ENCODE measurements at regions not wholly inside any gene's neighbourhood (a gene's known extent, or its start where the extent isn't known, plus 50 kb on each side); places are given as distances from the start of the nearest gene placed in this dataset.

DNA sequence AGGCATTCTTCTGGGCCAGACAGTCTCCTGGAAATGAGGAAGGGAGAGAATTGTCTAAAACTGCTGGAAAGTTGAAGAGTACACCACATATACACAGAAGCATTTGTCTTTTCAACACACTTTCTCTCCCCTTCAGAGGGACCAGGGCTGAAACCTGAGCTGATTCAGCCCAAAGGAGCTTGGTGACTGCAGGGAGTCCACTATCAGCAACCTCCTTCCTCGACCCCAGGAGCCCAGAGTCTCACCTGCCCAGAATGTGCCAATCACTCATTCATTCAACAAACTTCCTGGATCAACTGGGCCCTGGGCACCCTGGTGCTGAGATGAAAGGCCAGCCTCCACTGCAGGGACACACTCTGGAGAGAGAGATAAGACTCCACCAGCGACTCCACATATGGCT, 128.9 kb upstream of the VSTM2B start (continued):
- TF ChIP-seq, protein P1, sequence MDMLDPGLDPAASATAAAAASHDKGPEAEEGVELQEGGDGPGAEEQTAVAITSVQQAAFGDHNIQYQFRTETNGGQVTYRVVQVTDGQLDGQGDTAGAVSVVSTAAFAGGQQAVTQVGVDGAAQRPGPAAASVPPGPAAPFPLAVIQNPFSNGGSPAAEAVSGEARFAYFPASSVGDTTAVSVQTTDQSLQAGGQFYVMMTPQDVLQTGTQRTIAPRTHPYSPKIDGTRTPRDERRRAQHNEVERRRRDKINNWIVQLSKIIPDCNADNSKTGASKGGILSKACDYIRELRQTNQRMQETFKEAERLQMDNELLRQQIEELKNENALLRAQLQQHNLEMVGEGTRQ (IDR thresholded peaks at IDR 0.05; ENCODE audit: borderline replicate concordance, low read depth, low read length) = no peak

DNA sequence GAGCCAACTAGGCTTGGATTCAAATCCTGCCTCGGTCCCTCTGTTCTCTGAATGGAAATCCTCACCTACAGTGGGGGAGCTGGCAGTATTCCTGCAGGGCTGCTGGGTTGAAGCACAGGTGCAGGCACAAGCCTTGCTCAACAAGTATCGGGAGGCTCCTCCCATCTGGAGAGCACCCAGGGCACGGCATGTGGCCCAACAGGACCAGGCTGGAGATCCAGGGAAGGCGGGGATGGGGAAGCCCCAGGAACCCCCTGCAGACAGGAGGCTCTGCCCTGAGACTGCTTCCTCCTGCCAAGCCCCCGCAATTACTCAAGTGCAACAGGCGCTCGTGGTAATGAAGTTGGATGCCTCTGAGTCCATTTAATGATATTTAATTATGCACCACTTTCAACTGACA, 128.0 kb upstream of the VSTM2B start:
- Histone ChIP-seq H2AFZ (ENCODE audit: low read depth) (no peak overlapping the region), H3K36me3 (replicated peaks in 1 of 2; ENCODE audit: control insufficient read depth in 1 of 2, insufficient read depth in 2 of 2, low read length in 1 of 2) (no peaks in the 10 kb centered on the region), H3K4me2 (no peak overlapping the region), H3K4me1 (ENCODE audit: control insufficient read depth in 1 of 2, insufficient read depth in 2 of 2, low read depth in 1 of 2, low read length in 1 of 2) (no peaks in the 10 kb centered on the region; a peak in 1 of 4 replicates), H4K20me1 (ENCODE audit: insufficient read depth) (no peaks in the 10 kb centered on the region), H3K79me2 (ENCODE audit: insufficient read depth) (no peaks in the 10 kb centered on the region), H3K27me3 (ENCODE audit: insufficient read depth) (peaks cover 18% of the 10 kb centered on the region), H3K9ac (no peak overlapping the region), H3K9me2 (no peaks in the 10 kb centered on the region), H3F3A (replicated peaks; ENCODE audit: insufficient read depth) (no peaks in the 10 kb centered on the region), H3K27ac (ENCODE audit: low read depth in 2 of 2, low read length in 1 of 2) (no peak overlapping the region), H3K4me3 (ENCODE audit: low read depth in 2 of 2, low read length in 1 of 2) (no peak overlapping the region), H3K9me3 (no peaks in the 10 kb centered on the region)
- TF ChIP-seq FOSL2 (IDR thresholded peaks at IDR 0.05; ENCODE audit: borderline replicate concordance, low read depth) (no peak), ELF1 (IDR thresholded peaks at IDR 0.05) (no peak), EP300 (IDR thresholded peaks at IDR 0.05; ENCODE audit: borderline replicate concordance in 1 of 2, low read depth in 1 of 2, low read length in 1 of 2) (no peak), FOXJ3 (CRISPR knock-in tag; IDR thresholded peaks at IDR 0.05) (no peak), RCOR1 (IDR thresholded peaks at IDR 0.05; ENCODE audit: low read length) (no peak), FOXM1 (IDR thresholded peaks at IDR 0.05; ENCODE audit: low read depth) (no peak), POLR2AphosphoS5 (IDR thresholded peaks at IDR 0.05; ENCODE audit: low read depth, low read length) (no peak), EZH2phosphoT487 (IDR thresholded peaks at IDR 0.05; ENCODE audit: borderline replicate concordance, low read depth) (no peak)
- TF ChIP-seq, protein P2, sequence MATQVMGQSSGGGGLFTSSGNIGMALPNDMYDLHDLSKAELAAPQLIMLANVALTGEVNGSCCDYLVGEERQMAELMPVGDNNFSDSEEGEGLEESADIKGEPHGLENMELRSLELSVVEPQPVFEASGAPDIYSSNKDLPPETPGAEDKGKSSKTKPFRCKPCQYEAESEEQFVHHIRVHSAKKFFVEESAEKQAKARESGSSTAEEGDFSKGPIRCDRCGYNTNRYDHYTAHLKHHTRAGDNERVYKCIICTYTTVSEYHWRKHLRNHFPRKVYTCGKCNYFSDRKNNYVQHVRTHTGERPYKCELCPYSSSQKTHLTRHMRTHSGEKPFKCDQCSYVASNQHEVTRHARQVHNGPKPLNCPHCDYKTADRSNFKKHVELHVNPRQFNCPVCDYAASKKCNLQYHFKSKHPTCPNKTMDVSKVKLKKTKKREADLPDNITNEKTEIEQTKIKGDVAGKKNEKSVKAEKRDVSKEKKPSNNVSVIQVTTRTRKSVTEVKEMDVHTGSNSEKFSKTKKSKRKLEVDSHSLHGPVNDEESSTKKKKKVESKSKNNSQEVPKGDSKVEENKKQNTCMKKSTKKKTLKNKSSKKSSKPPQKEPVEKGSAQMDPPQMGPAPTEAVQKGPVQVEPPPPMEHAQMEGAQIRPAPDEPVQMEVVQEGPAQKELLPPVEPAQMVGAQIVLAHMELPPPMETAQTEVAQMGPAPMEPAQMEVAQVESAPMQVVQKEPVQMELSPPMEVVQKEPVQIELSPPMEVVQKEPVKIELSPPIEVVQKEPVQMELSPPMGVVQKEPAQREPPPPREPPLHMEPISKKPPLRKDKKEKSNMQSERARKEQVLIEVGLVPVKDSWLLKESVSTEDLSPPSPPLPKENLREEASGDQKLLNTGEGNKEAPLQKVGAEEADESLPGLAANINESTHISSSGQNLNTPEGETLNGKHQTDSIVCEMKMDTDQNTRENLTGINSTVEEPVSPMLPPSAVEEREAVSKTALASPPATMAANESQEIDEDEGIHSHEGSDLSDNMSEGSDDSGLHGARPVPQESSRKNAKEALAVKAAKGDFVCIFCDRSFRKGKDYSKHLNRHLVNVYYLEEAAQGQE (IDR thresholded peaks at IDR 0.05; ENCODE audit: low read depth, low read length) = no peak
- TF ChIP-seq, protein P3, sequence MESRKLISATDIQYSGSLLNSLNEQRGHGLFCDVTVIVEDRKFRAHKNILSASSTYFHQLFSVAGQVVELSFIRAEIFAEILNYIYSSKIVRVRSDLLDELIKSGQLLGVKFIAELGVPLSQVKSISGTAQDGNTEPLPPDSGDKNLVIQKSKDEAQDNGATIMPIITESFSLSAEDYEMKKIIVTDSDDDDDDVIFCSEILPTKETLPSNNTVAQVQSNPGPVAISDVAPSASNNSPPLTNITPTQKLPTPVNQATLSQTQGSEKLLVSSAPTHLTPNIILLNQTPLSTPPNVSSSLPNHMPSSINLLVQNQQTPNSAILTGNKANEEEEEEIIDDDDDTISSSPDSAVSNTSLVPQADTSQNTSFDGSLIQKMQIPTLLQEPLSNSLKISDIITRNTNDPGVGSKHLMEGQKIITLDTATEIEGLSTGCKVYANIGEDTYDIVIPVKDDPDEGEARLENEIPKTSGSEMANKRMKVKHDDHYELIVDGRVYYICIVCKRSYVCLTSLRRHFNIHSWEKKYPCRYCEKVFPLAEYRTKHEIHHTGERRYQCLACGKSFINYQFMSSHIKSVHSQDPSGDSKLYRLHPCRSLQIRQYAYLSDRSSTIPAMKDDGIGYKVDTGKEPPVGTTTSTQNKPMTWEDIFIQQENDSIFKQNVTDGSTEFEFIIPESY (IDR thresholded peaks at IDR 0.05; ENCODE audit: borderline replicate concordance, low read depth) = no peak
- TF ChIP-seq, protein P4, sequence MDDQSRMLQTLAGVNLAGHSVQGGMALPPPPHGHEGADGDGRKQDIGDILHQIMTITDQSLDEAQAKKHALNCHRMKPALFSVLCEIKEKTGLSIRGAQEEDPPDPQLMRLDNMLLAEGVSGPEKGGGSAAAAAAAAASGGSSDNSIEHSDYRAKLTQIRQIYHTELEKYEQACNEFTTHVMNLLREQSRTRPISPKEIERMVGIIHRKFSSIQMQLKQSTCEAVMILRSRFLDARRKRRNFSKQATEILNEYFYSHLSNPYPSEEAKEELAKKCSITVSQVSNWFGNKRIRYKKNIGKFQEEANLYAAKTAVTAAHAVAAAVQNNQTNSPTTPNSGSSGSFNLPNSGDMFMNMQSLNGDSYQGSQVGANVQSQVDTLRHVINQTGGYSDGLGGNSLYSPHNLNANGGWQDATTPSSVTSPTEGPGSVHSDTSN (IDR thresholded peaks at IDR 0.05) = no peak
- TF ChIP-seq, protein P5, sequence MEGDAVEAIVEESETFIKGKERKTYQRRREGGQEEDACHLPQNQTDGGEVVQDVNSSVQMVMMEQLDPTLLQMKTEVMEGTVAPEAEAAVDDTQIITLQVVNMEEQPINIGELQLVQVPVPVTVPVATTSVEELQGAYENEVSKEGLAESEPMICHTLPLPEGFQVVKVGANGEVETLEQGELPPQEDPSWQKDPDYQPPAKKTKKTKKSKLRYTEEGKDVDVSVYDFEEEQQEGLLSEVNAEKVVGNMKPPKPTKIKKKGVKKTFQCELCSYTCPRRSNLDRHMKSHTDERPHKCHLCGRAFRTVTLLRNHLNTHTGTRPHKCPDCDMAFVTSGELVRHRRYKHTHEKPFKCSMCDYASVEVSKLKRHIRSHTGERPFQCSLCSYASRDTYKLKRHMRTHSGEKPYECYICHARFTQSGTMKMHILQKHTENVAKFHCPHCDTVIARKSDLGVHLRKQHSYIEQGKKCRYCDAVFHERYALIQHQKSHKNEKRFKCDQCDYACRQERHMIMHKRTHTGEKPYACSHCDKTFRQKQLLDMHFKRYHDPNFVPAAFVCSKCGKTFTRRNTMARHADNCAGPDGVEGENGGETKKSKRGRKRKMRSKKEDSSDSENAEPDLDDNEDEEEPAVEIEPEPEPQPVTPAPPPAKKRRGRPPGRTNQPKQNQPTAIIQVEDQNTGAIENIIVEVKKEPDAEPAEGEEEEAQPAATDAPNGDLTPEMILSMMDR (IDR thresholded peaks at IDR 0.05) = no peak
- TF ChIP-seq, protein P6, sequence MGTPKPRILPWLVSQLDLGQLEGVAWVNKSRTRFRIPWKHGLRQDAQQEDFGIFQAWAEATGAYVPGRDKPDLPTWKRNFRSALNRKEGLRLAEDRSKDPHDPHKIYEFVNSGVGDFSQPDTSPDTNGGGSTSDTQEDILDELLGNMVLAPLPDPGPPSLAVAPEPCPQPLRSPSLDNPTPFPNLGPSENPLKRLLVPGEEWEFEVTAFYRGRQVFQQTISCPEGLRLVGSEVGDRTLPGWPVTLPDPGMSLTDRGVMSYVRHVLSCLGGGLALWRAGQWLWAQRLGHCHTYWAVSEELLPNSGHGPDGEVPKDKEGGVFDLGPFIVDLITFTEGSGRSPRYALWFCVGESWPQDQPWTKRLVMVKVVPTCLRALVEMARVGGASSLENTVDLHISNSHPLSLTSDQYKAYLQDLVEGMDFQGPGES (IDR thresholded peaks at IDR 0.05; ENCODE audit: low read depth, low read length) = no peak
- TF ChIP-seq, protein P7, sequence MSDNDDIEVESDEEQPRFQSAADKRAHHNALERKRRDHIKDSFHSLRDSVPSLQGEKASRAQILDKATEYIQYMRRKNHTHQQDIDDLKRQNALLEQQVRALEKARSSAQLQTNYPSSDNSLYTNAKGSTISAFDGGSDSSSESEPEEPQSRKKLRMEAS (IDR thresholded peaks at IDR 0.05; ENCODE audit: low read depth) = no peak
- CTCF ChIA-PET = no interaction called here
- 0% methylated on average over 4 of the region's 7 CpGs for WGBS (ENCODE audit: low lambda C conversion rate)
- POLR2A ChIA-PET = no interaction called here
- DNase-seq = no peak

All from SK-N-SH (cell line).